Astrocyte (in vitro differentiated cells and primary cell): ENCODE measurements at regions not wholly inside any gene's neighbourhood (a gene's known extent, or its start where the extent isn't known, plus 50 kb on each side); places are given as distances from the start of the nearest gene placed in this dataset.

Source experiments
- CTCF ChIP-seq: IDR thresholded peaks from 2 replicates; pipeline ENCODE4 v1.5.1; 2011; ENCODE audit warnings: low read depth, mild to moderate bottlenecking, inconsistent platforms, low read length, moderate library complexity; ENCODE audit not compliant: insufficient read depth
- EZH2 ChIP-seq: IDR thresholded peaks from 2 replicates; pipeline ENCODE4 v1.6.1; 2012; ENCODE audit warnings: mild to moderate bottlenecking, low read length, inconsistent platforms; ENCODE audit not compliant: insufficient read depth

GRCh38 chr15:81754078-81754477 lies 291.7 kb downstream of the MEX3B start:
- no peak for TF ChIP-seq CTCF
- TF ChIP-seq EZH2, result no peak
